ENCODE measurements at regions not wholly inside any gene's neighbourhood (a gene's known extent, or its start where the extent isn't known, plus 50 kb on each side); places are given as distances from the start of the nearest gene placed in this dataset.
A peak's percentile ranks its signal among the peaks of the same experiment; 100 is the strongest.

DNA sequence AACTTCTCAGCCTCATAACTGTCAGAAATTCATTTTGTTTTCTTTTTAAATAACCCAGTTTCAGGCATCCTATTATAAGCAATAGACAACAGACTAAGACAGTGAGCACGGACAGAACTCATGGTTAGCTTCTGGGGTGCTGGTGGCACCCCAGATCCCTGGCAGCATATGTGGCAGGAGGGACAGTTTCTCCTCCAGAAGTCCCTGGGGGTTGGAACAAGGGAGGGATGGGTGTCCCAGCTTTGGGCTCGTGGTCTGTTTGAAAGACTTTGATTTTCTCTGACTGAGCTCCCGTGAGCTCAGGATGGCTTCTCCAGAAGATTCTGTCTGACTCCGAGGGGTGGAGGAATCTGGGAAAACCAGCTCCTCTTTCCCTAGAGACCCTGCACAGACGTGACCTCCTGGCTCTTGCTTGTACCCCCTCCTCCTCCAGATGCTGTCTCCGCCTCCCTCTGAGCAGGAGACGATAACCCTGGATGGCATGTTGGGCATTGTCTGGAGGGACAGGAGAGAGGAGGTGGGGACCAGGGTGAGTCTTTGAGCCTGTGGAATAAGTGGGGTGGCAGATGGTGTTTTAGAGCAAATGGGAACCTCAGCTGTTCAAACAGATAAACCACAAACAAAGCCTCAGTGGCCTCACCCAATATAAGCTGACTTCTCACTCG, 421.1 kb downstream of the GLRX3 start:
- ATAC-seq (ENCODE audit: low FRiP score) (no peak), DNase-seq (ENCODE audit: low spot score) (no peak)
- TF ChIP-seq, protein P1, sequence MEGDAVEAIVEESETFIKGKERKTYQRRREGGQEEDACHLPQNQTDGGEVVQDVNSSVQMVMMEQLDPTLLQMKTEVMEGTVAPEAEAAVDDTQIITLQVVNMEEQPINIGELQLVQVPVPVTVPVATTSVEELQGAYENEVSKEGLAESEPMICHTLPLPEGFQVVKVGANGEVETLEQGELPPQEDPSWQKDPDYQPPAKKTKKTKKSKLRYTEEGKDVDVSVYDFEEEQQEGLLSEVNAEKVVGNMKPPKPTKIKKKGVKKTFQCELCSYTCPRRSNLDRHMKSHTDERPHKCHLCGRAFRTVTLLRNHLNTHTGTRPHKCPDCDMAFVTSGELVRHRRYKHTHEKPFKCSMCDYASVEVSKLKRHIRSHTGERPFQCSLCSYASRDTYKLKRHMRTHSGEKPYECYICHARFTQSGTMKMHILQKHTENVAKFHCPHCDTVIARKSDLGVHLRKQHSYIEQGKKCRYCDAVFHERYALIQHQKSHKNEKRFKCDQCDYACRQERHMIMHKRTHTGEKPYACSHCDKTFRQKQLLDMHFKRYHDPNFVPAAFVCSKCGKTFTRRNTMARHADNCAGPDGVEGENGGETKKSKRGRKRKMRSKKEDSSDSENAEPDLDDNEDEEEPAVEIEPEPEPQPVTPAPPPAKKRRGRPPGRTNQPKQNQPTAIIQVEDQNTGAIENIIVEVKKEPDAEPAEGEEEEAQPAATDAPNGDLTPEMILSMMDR (IDR thresholded peaks at IDR 0.05), result no peak

DNA sequence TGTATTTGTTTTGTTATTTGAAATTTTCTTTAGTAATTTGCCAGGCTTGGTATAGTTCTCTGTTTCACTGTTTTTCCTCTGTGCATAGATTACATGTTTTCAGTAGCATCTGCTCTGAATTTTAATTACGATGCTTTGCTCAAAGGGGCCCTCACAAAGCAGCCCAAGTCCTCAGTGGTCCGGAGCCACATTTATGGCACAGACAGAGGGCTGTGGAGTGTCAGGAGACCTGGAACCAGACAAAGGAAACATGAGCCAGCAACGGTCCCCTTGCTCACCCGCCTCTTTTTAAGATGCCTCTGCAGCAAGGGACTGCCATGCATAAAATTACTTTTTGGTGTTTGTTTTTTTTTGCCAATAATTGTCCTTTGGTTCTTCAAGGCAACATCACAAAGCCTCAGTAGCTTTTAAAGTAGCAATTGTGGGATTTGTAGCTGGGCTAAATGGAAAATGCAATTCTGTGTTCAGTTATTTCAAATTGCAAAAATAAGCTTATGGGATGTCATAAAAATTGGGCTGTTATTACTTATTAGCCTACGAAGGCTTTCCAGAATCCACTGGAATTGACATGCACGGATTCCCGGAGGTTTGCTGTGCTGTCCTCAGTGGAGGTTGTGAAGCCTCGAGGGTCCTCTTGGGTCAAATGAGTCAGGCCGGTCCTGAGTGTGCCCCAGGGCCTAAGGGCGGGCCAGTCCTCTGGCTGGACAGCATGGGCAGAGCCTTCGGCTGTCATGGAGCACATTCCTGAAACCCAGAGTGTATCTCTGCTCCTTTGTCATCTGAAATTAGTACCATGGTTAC, 422.8 kb downstream of the GLRX3 start:
- TF ChIP-seq, protein P1 (IDR thresholded peaks at IDR 0.05), result no peak
- no peak for DNase-seq (ENCODE audit: low spot score)
- no peak for ATAC-seq (ENCODE audit: low FRiP score)

DNA sequence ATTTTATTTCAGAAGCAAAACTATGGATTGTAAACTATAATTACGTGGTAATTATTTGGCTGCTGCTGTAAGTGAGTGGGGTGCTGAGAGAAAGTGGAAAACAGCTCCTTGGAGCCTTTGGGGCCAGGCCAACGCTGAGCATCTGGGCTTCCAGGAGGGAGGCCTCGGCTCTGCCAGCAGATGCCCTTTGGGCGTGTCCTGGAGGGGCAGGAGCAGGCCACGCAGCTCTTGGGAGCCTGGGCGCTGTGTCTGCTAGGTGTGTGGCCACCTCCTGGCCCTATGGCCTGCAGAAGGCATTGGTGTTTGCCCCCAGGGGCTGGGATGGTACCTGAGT, 423.3 kb downstream of the GLRX3 start:
- ATAC-seq (ENCODE audit: low FRiP score), result no peak
- DNase-seq (ENCODE audit: low spot score), result no peak
- TF ChIP-seq, protein P1 (IDR thresholded peaks at IDR 0.05), result no peak

DNA sequence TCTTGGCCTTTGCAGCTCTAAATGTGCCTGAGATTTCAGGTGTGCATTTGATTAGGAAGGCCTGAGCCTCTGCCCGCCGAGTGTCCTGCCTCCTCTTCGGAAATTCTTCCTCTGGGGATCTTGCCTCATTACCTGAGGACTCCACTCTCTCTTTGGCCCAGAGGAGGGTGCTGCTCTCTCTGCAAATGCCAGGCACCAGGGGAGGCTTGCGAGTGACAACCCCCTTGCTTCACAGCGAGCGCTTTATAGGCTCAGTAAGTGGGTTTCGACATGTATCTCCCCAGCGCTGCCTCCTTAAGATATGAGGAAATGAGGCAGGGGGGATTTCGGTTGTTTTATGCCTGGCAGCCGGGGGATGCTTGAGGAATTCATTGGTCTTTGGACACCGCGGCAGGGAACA, 423.9 kb downstream of the GLRX3 start:
- TF ChIP-seq, protein P1 (IDR thresholded peaks at IDR 0.05), result no peak
- DNase-seq (ENCODE audit: low spot score), result no peak
- ATAC-seq (ENCODE audit: low FRiP score), result no peak

DNA sequence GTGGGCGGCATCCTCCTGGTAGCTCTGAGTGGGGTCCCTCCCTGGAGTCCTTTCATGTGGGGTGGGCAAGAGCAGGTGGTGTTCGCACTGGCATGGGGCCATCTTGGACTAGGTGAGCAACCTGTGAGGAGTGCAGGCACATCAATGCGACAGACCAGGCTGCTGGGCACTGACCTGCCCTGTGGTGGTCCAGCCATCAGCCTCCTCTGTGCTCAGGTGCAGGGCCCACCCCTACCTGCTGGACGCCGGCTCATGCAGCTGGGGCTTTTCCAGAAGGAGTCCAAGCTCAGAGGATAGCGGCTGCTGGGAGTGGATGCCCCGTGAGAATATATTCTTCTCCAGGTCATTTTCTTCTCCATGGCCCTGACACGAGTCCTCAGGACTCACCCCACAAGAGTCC, 424.4 kb downstream of the GLRX3 start:
- TF ChIP-seq, protein P1 (IDR thresholded peaks at IDR 0.05), result no peak
- ATAC-seq (ENCODE audit: low FRiP score), result peak; percentile 47
- DNase-seq (ENCODE audit: low spot score), result no peak

DNA sequence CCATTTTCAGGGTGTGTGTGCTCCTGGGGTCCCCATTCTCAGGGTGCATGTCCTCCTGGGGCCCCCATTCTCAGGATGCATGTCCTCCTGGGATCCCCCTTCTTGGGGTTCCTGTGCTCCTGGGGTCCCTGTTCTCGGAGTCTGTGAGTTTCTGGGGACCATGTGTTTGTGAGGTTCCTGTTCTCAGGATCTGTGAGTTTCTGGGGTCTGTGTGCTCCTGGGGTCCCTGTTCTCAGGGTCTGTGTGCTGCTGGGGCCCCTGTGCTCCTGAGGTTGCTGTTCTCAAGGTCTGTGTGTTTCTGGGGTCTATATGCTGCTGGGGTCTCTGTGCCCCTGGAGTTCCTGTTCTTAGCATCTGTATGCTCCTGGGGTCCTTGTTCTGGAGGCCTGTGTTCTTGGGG, 425.5 kb downstream of the GLRX3 start:
- ATAC-seq (ENCODE audit: low FRiP score), result no peak
- TF ChIP-seq, protein P1 (IDR thresholded peaks at IDR 0.05), result no peak
- DNase-seq (ENCODE audit: low spot score), result no peak

DNA sequence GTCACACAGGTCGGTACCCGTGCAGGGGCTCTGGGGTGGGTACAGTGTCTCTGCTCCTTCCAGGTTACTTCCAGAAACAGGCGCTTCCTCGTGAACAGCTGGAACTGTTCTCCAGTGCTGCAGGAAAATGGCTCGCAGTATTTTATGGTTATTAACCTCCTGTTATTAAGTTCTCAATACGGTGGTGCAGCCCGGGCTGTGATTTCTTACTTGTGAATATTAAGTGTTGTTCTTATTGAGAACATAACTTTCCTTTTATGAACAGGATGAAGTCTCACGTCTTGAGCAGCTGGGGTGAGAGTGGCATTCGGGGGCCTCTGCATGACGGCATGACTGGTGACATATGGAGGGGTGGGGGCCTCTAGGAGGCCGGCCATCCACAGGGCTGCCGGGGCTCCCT, 430.8 kb downstream of the GLRX3 start:
- ATAC-seq (ENCODE audit: low FRiP score), result no peak

More for the DNA sequence above, 430.8 kb downstream of the GLRX3 start:
- TF ChIP-seq, protein P1 (IDR thresholded peaks at IDR 0.05), result no peak
- no peak for DNase-seq (ENCODE audit: low spot score)
